Midbrain (tissue), 1 donor: ENCODE measurements at regions not wholly inside any gene's neighbourhood (a gene's known extent, or its start where the extent isn't known, plus 50 kb on each side); places are given as distances from the start of the nearest gene placed in this dataset.

ENCODE experiments used
- DNase-seq: peaks from one replicate; lab custom pipeline; 2025; lab: John Stamatoyannopoulos, UW

DNA sequence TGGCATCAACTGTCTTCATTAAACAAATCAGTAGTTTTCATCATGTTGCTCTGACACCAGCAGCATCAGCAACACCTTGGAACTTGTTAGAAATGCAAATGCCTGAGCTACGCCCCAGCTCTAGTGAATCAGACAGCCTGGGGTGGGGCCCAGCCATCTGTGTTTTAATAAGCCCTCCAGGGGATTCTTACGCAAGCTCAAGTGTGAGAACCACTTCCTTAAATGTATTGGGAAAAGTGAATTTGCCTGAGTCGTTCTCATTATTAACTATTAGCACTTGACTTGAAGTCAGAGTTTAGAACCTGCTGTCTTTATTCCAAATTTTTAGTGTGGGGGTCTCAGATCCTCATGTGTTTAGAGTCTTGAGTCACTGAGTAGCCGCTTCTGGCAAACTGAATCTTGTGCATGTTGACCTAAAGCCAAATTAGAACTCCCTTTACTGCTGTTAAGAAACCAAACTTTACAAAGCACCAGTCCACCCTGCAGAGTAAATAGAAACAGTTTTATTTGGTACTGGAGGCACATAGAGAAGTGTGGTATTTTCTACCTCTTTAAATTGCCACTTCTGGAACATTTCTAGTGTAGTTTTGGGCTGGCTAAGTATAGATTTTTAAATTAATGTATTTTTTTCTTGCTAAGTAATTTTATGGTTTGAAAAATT lies 137.4 kb upstream of the COX10 start:
- DNase-seq, result no peak

DNA sequence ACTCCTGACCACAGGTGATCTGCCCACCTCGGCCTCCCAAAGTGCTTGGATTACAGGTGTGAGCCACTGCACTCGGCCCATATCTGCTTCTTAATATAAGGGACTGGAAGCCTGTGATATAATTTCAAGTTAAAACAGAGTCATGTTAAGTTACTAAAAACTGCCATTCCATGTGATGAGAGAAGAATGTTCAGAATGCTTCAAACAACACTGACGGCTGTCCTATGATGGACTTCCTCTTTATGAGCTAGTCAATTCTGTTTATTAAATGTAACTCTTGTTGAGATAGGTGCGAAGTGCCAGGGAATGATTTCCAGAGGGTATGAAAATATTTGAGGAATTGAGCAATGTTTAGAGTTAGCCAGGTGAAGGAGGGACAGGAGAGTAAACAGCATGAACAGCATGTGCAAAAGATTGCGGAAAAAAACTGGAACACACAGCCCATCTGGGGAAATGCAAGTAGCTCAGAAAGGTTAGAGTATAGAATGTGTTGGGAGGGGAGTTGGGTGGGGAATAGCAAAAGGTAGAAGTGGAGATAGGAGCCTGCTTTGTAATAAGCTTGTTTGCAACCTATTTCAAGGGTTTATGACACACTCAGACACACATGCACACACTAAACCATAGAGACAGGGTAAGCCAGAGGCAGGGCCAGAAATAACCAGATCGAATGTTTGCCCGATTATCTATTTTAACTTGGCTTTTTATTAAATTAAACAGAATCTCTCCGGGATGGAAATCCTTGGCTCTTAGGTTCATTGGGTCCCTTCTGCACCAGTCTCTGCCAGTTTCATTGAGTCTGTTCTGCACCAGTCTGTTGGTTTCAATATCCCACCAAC lies 135.6 kb upstream of the COX10 start:
- no peak for DNase-seq

DNA sequence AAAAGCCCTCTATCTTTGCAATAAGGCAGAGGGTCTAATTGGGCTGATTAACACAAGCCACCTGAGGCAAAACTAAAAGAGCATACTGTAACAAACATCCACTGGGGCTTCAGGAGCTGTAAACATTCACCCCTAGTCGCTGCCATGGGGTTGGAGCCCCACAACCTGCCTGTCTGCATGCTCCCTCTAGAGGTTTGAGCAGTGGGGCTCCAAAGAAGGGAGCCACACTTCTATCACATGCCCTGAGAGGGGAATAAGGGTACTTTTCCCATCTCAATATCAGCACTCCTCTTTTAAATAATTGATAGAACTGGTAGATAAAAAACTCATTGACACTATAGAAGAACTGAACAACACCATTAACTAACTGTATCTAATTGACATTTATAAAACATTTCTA lies 130.1 kb upstream of the COX10 start:
- DNase-seq, result no peak

DNA sequence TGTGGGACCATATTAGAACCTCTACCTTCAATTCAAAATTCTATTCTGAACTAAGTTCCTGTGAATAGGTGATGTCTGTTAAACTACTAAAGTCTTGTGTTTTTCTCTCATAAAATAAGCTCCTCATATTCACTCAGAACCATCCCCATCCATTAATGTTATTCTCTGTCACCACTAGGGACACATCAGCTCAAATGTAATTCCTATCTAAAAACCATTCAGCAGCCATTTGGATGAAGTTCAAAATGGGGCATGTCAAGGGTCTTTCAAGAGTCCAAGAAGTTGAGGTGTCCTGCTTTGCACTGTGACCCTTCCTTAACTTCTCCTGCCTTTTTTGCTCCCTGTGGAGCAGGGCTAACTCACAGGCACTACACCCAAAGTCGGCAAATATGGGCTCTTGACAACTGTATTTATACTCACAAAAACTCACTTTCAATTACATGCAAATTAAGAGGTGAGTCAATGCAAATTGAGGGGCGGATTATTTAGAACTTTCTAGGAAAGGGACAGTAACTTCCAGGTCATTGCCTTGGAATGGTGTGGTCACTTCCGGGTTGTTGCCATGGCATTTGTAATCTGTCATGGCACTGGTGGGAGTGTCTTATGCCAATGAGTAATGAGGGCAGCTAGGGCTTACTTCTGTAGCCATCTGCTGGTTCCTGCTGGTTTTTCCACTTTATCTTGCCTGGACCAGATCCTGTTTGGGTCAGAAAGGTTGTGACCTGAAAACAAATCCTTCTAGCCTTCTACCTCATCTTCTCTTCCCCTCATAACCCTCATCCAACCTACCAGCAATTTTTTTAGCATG lies 128.2 kb upstream of the COX10 start:
- DNase-seq, result no peak

DNA sequence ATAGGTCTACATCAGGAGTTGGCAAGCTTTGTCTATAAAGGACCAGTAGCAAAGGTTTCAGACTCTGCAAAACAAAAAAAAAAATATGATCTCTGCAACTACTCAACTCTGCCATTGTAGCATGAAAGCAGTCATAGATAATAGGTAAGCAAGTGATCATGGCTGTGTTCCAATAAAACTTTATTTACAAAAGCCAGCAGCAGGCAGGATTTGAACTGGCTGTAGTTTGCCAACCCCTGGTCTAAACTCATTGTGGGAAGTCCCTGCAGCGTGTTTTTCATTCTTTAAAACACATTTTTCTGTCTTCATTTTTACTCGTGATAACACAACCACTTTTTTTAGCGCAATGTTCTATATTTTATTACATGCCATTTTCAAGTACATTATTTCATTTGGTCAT lies 127.5 kb upstream of the COX10 start:
- DNase-seq, result no peak

DNA sequence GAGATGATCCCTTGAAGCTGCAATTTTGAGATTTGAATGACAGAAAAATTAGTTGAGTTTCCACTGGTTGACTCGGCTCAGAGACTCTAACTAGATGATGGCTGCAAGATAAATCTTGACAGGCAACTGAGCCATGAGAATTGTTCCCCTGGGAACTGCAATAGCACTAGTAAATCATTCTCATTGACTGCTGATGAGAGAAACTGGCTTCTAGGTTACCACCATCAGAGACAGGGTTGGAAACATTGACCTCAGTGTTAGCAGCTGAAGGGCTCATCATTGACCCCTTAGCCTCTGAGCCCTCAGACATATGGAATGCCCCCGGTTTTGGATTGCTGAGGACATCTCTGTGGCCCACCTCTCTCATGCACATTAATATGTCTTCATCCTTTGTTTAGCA lies 125.4 kb upstream of the COX10 start:
- DNase-seq, result no peak

DNA sequence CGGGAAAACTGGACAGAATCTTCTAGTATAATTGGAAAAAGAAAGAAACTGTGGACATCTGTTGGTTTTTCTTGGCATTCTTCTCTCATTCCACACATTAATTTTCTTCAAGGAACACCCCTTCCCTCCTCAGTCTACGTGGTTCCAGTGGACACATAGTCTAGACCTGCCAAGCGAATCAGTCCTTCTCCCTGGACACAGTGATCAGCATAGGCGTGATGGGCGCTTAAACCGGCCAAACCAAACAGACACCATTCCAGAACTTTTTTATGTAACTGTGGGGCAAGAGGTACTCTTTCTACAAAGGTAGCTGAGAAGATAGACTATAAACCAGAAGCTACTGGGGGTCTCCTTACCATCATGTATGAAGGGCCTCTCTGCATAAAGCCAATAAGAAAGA lies 121.8 kb upstream of the COX10 start:
- DNase-seq, result no peak

DNA sequence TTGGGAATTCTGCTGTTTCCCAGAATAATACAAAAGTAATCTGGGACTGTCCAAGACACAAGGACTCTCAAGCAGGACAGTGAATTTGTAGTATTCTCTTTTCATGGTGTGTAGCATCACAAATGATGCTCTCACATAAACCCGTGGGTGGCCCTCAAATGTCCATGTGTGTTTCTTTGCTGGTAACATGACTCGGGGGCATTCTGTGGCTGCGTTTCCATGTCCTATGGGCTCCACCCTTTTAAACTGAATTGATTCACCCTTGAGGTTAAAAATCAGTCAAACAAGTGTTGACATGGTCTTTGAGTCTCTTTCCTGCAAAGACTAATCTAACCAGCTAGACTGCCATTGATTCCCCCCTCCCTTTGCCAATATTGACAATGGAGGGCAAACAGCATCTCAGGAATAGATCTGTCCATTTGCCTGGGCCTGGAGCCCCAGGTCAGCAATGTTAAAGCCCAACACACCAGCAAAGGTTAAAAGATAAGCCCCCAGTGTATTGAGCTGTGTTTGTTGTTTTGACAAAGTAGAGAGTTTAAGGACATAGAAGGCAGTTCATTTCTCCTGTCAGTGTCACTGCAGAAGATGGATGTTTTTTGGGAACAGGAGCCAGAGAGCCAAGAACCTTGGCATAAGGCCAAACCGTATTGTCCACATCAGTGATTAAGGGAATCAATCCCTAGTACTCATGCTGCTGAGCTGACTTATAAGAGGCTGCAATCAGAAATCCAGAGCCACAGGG lies 117.1 kb upstream of the COX10 start:
- no peak for DNase-seq

DNA sequence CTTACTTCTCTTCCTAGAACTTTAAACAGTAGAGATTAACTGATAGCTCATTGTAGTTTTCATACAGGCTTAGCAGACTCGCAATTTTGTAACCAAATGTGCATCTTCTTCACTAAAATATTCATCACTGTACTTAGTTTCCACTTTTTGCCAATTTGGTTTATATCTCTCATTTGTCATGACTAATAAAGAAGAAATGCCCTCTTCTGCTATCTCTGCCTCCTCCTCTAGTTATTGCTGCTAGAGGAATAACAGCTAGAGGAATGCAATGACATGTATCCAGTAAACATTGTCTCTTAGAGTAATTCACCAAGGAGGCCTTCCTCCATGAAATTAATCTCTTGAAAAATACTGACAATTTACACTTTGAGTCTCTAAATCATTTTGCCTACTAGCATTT lies 115.5 kb upstream of the COX10 start:
- DNase-seq, result no peak

DNA sequence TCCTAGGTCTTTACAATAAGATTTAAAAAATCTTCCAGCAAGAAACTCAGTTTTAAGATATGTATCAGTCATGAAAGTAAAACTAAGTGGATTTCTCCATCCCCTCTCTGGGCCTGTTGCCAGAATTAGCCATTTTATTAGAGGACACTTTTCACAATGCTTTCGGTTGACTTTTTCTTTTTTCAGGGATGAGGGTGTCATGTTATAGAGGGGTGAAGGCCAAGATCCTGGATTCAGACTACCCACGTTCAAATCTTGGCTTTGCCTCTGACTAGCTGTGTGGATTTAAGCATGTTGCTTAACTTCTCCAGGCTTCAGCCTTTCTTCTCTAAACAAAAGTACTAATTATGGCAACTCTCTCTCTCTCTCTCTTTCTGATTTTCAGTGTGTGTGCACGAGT lies 111.7 kb upstream of the COX10 start:
- no peak for DNase-seq

DNA sequence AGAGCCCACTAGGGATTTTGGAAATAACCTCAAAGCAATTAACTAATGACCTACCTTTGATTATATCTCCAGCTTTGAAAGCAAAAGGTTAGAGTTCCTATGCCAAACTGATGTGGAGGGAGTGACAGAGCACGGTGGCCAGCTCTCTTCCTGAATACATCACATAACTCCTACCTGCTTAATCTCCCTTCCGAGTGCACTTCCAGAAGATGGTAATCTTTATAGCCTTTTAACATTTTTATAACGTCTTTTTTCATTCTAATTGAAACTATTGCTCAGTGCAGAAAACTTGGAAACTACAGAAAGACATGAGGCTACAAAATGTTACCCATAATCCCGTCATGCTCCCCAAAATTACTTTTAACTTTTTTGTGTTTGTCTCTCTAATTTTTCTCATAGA lies 110.5 kb upstream of the COX10 start:
- DNase-seq, result no peak

DNA sequence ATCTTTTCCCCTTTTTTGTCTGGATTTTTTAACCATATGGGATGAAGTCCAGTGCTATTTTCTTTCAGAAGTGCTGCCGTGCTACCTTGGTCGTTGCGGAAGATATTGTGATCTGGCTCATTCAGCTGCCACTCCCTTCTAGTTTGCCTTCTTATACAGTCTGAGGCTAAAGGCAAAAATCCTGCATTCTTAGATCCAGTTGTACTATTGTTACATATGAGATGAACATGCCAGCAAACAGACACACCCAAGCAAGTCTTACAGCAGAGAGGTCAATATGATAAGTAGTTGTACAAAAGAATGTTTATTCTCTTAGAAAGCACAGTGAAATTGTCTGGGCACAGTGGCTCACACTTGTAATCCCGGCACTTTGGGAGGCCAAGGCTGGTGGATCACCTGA lies 108.0 kb upstream of the COX10 start:
- no peak for DNase-seq

DNA sequence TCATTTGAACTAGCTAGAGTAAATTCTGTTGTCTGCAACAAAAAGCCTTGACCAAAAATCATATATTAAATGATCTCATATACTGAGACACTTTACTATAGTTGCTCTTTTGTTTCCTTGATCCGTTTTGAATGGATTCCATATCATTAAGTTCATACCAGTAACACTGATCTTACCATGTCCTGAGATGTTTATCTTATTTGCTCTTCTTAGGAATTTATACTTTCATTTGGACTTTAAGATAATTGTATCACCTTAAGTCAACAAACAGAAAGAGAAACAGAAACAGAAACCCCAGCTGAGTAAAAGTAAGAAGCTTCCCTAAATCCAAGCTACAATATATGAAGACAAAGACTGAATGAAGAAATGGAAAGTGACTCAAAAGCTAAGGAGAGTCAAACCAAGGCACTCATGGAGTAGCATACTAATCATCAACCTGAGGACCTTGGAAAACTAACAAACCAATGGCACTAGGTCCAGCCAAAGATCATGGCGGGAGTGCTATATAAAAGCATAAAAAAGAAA lies 106.5 kb upstream of the COX10 start:
- no peak for DNase-seq

DNA sequence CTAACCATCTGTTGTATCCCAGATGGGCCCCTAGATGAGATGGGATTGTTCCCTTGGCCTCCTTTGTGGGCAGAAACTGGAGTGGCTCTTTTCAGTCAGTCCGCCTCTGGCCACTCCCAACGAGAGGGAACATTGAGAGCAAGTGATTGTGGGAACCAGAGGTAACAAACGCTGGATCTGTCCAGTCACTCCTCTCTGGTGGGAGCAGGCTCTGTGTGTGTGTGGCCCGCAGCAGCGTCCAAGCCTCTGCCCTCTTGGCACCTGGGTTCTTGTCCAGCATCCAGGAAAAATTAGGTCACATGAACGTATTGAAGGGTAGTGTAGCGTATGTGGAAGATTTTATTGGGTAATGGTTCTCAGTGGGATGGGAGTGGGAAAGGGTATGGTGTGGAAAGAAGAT lies 101.9 kb upstream of the COX10 start:
- no peak for DNase-seq

DNA sequence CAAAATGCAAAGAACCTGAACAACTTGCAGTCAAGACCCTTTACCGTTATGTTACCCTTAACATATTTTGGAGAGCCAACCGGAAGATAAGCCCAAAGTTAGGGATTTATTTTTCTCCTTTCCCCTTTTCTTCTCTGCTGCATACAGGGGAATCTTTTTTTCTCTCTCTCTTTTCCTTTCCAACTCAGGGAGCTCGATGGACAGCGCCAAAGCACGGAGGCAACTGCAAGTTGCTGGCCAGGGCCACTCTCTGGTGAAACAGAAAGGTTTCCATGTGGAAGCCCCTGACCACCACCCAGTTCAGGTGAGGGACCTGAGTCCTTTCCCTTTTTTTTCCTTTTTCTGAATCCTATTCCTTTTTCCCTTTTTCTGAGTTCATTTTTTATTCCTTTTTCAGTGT lies 98.8 kb upstream of the COX10 start:
- no peak for DNase-seq

DNA sequence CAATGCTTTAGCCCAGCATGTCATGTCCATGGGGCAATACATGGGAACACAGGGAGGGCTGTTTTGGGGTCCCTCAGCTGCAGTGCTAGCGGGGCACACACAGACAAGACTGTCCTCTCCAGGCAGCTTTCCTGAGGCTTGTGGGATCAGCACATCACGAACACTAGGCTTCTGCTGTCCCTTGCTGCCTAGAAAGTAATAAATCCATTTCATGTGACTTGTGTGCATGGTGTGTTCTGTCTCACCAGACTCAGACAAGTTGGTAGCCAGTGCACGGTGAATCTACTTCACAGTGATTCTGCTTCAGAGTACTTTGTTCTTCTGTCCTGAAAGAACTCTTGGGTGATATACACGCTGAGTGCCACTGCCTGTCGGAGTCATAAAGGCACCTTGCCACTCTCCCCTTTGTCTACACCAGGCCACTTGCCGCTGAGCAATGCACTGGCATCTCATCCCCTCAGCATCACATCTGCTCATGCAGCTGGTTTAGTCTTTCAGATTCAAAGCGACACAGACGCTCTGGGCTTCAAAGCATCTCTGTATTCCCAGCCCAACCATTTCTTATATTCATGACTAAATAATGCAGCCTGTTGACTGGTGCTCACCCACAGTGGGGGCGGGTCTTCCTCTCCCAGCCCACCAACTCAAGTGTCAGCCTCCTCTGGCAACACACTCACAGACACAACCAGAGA lies 95.2 kb upstream of the COX10 start:
- peak; percentile 9 for DNase-seq

DNA sequence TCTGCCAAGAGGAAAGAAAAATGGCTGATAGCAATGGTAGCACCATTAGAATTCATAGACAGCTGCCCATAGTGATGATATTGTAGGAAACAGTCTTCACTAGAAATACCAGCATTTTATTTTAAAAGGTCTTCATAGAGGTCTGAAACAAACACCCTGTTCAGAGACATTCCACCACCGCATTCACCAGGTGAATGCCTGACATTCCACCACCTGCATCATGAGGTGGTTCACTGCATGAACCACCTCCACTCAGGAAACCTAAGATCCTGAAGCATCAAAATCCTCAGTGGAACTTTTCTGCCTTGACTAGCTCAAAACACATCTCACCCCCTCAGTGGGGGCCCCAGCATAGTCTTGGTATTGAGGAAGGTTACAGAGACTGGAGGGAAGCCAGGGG lies 91.5 kb upstream of the COX10 start:
- no peak for DNase-seq

DNA sequence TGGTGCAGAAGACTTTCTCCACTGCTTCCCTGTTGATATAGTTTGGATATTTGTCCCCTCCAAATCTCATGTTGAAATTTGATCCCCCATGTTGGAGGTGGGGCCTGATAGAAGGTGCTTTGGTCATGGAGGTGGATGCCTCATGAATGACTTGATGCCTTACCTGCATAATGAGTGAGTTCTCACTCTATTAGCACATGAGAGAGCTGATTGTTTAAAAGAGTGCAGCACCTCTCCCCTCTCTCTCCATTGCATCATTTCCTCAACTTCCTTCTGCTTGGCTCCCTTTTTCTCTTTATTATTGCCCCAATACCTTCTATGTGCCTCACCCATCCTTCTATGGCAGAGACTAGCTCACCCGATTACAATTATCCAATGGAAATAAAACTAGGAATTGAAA lies 90.8 kb upstream of the COX10 start:
- DNase-seq, result no peak

DNA sequence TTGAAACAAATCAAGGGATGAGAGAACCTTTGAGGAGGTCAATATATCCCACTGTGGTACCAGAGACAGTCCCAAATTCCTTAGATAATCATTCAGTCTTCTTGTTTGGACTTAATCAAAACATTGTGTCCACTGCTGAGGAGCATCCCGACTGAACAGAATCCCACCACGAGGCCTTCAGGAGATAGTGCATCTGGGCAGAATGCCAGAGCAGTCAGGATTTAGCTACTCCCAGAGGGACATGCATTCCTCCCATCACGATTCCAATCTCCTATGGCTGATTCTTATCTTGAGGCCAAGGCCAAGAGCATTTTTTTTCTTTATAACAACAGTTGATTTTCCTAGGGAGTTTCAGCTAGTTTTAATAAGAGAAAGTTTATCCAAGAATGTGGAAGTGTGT lies 87.4 kb upstream of the COX10 start:
- no peak for DNase-seq

DNA sequence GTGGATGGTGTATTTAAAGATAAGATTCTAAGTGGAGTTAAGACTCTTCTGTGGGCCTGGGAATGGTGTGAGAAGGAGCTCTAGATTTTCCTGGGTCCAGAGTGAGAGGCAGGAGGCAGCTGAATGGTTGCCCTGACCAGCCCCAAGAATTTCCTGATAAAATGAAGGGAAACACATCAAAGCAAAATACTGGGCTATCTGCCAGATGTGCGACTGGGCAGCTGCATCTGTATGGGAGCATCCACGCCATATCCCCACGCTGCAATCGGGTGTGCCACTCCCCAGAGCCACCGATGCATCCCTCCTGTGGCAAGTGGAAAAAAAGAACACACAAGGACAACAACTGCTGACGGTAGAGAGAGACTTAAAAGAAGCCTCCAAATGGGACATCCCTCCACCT lies 84.3 kb upstream of the COX10 start:
- DNase-seq, result no peak

DNA sequence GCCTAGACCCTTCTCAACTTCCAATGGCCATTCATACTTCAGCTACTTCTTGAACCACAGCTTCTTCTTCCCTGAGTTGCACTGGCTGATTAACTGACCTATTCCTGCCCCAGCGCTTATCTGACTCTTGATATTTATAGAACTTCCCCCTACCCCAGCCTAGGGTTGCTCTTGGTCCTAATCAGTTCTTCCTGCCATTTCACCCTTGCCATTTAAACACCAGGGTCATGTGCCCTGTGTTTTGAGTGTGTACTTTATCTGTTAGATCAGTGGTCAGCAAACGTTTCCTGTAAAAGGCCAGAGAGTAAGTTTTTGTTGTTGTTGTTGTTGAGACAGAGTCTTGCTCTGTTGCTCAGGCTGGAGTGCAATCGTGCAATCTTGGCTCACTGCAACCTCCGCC lies 82.4 kb upstream of the COX10 start:
- no peak for DNase-seq
